DMS 273 (cell line): ENCODE measurements at regions not wholly inside any gene's neighbourhood (a gene's known extent, or its start where the extent isn't known, plus 50 kb on each side); places are given as distances from the start of the nearest gene placed in this dataset.
A peak's percentile ranks its signal among the peaks of the same experiment; 100 is the strongest.
"Not testable (repeated sequence)": the region's sequence is repeated elsewhere in the genome, so short reads cannot be mapped to it uniquely, and the experiment has no call there.

ENCODE experiments used
- DNase-seq: peaks from one replicate; lab custom pipeline; 2025; ENCODE audit not compliant: unreplicated experiment; lab: John Stamatoyannopoulos, UW

DNA sequence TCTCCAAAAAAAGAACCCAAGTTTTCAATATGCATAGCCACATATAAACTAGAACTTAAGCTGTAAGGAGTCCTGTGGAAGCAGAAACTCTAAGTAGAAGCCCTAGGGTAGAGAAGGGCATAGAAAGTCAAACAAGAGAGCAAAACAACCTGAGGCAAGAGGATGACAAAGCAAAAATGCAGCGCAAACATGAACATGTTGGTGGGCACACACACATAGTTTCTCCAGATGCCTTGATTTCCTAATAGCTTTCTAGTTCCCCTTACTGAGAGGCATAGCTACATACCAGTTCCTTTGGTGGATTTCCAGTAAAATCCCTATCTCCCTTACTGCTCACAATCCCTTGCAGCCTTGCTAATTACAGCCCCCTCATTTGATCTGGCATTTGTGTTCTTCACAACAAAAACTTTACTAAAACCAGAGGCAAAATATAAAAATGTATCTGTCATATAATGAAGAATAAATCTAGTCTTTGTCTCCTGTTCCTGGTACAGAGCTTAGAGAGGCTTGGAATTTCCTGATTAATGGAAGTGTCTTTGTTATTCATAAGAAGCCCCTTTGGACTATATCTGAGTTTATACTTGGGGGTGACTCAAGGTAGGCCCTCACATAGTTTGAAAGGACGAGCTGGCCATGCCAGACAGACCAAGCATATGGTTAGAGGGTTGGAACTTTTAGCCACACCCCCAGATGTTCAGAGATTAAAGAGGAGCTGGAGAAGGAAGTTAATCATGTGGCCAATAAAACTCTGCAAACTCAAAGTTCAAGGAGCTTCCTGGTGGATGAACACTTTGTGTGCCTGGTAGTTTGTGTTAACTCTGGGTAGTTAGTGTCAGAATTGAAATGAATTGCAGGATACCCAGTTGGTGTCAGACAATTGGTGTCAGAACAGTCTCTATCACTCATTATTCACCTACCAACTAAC lies 52.7 kb upstream of the ZCCHC13 start:
- peak; percentile 22 for DNase-seq

DNA sequence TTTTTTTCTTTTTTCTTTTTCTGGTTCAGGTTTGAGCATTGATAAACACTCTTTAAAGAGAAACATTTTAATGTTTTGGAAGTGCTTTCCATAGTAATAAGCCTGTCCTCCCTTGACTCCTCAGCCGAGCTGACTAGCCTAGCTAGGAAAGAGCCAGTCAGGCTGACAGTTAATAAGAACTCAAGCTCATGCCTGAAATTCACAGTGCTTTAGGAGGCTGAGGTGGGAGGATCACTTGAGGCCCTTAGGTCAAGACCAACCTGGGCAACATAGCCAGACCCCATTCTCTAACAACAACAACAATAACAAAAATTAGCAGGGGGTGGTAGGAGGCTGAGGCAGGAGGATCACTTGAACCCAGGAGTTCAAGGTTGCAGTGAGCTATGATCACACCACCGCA lies 53.4 kb upstream of the ZCCHC13 start:
- DNase-seq, result no peak

DNA sequence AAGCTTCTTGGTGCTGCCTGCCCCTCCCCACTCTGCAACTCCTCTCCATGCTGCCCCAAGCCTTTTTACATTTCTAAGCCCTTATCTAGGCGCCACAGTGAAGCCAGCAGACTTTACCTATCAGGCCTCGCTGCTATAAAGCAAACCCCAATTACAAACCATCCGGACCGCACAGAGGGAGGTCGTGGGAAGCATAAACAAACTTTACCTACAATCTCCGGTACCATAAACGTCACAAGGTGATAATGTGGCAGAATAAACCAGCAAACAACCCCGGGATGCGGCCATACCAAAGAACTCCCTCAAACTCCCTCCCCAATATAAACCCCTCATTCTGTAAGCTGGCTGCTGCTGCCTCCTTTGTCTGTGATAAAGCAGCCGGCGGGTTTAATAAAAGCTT lies 54.0 kb upstream of the ZCCHC13 start:
- DNase-seq, result peak; percentile 7

DNA sequence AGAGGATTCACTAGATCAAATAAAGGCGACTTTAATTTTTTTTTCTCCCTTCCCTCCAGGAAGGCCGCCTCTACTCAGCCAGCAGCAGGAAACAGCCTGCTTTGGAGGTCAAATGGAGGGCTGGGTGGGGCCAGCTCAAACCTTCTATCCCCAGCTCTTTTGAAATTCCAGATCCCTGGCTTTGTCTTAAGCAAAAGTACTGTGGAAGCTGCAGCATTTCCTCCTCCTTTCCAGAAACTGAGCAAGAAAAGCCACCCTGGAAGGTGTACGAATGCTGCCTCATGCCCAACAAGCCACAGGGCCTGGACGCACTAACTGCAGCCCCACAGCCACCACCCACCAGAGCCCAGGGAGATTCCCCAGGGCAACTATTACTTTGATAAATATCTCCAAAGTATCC lies 55.1 kb upstream of the ZCCHC13 start:
- DNase-seq, result no peak

- DNase-seq, result no peak
Observed at GRCh38 chrX:74246524-74246923, 57.5 kb upstream of the ZCCHC13 start.

GRCh38 chrX:74242484-74243138 lies 61.4 kb upstream of the ZCCHC13 start:
- DNase-seq, result no peak

DNA sequence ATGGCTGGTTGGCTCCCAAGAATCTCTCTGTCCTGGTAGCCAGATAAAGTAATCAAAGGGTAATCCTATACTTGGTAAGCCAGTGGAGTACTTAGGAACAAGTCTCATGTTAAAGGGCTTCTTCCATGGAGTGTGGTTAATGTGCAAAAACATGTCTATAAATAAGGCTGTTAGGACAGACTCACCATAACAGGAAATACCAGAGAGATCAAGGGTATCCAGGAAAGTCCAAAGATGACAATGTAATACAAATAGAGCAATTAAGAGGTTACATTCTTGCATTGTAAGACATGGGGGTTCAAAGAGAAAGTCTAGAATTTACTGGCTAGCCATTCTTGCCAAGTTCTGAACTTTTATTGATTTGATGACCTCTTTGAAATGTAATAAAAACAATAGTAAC lies 61.9 kb upstream of the ZCCHC13 start:
- DNase-seq, result no peak

DNA sequence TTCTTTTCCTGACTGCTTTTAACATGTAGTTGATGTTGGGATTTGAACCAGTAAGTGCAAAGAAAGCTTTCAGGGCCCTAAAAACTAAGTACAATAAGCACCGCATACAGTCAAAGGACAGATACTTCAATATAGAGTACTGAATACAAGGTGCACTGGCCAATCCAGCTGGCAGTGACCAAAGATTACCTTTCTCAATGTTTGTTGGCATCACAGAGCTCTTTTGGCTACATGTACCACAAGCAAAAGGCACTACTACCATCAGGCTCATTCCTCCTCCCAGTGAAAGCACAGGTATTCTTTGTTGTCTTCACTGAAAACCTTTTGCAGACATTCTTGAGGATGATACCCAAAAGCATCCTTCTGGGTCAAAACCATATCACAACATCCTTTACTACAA lies 65.2 kb upstream of the ZCCHC13 start:
- DNase-seq, result no peak

DNA sequence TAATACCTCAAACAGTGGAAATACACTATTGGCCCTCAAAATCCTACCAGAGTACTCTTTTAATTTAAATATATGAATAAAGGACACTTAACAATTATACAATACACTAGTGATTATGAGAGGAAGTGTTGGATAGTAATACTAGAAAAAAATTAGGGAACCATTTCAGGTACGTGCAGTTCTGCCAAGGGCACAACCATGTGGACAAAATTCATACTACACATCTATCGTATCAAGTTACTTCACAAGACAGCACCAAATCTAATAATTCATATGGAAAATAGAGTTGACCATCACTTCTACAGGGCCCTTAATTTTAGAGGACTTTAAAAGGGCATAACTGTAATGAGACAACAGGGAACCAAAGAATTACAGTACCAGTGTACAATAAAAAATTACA lies 69.2 kb upstream of the ZCCHC13 start:
- DNase-seq, result peak; percentile 28

- peak; percentile 83 for DNase-seq
Observed at GRCh38 chrX:74232859-74233258, 71.1 kb upstream of the ZCCHC13 start.

DNA sequence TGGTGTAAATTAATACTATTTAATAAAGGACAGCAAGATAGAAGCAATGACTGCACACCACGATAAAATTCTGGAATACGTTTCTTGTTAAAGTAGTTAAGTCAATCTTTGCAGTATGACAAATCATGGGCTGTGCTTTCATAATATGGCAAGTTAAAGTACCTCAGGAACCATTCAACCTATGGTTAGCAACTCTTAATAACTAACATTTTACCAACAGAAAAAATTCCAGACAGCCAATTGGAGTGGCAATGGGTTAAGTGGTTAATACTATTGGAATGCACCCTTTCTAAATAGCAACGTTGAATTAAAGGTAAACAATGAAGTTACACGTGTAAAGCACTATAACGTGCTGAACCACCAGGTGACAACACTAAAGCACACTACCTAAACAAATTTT lies 72.4 kb upstream of the ZCCHC13 start:
- DNase-seq, result no peak

DNA sequence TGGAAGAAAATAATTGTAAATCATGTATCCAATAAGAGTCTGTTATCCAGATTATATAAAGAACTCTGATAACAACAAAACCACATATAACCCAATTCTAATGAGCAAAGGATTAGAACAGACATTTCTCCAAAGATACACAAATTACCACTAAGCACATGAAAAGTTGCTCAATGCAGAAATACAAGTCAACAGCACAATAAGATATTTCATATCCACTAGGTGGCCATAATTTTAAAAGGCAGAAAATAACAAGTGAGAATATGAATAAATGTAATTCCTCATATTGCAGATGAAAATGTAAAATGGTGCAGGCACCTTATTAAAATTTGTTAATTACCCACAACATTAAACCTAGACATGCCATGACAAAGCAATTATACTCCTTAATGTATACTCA lies 73.9 kb upstream of the ZCCHC13 start:
- no peak for DNase-seq

GRCh38 chrX:74225111-74225510 lies 78.9 kb upstream of the ZCCHC13 start:
- no peak for DNase-seq

DNA sequence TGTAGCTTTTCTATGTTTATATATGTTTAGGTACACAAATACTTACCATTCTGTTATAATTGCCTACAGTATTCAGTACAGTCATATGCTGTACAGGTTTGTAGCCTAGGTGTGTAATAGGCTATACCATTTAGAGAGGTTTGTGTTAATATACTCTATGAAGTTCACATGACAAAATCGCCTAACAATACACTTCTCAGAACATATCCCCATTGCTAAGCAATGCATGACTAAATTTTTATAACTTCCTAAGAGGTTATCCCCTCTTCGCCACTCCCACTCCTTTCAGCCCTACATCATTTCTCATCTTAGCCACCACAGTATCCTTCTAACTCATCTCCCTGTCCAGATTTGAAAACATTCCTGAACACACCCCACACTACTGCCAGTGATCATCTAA lies 83.7 kb upstream of the ZCCHC13 start:
- no peak for DNase-seq

- DNase-seq, result no peak
Observed at GRCh38 chrX:74218895-74219294, 85.1 kb upstream of the ZCCHC13 start.

DNA sequence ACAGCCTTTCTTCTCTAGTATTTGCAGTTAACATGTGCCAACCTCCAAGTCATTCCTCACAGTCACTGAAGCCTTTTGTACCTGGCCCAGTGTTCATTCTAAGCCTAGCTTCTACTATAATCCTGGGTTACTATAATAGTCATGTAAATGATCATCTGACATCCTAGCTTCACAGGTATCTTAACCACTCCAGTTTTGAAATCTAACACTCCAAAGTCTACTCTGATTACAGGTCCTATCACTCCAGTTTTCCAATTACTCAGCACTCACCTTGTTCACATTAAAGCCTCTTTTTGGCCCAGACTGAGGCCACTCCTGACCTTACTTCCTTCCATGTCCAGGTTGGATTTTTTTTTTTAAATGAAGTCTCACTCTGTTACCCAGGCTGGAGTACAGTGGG lies 87.6 kb upstream of the ZCCHC13 start:
- no peak for DNase-seq

GRCh38 chrX:74211911-74212310 lies 92.1 kb upstream of the ZCCHC13 start:
- DNase-seq, result no peak

- DNase-seq, result no peak
Observed at GRCh38 chrX:74207539-74207938, 96.4 kb upstream of the ZCCHC13 start.

- DNase-seq, result no peak
Observed at GRCh38 chrX:74195605-74196004, 108.4 kb upstream of the ZCCHC13 start.

DNA sequence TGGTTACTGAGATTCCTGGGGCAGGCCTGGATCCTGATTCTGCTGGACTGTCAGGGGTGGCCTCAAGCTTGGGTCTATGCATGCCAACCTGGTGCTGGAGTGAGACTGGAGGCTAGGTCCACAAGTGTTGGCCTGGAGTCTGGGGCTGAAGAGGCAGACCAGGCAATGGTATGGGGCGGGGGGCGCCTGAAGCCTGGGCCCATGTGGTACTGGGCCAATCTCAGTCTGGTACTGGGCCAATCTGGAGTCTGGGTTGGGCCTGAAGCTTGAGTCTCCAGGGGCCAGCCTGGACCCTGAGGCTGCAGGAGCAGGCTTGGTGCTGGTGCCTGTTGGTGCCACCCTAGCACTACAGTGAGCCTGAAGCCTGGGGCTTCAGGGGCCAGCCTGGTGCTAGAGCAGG lies 108.9 kb upstream of the ZCCHC13 start:
- no peak for DNase-seq

DNA sequence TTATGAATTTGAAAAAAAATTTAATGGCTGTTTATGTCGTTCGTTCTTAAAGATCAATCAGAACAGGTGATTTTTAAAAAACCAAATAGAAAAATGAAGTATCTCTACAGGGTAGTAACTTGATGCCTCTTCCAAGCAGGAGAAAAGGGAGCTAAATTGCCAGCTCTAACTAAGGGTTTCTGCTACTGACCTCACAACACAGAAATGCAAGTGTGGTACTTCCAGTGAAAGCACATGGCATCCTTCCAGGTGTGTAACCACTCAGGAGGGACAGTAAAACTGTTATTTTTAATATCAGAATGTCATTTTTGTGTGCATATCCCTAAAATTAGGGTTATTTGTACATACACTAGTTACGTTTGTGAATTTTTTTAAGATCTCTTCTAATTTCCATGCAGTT lies 116.8 kb upstream of the ZCCHC13 start:
- DNase-seq, result no peak

GRCh38 chrX:74183047-74183446 lies 120.9 kb upstream of the ZCCHC13 start:
- not testable (repeated sequence) for DNase-seq
